ENCODE measurements at regions not wholly inside any gene's neighbourhood (a gene's known extent, or its start where the extent isn't known, plus 50 kb on each side); places are given as distances from the start of the nearest gene placed in this dataset.

GRCh38 chr16:51048544-51048943 is 102.5 kb downstream of the SALL1 start:
- no peaks in the 10 kb centered on the region for H3K27me3 Mint-ChIP-seq (ENCODE audit: insufficient read depth, unreplicated experiment)
- POLR2A ChIA-PET = no interaction called here
- H3K27ac Mint-ChIP-seq (ENCODE audit: low read depth, unreplicated experiment) = no peak overlapping the region
- no peaks in the 10 kb centered on the region for H3K9me3 Mint-ChIP-seq (ENCODE audit: unreplicated experiment)
- H3K4me1 Mint-ChIP-seq (ENCODE audit: insufficient read depth, unreplicated experiment) = peaks cover 7% of the 10 kb centered on the region
- DNase-seq (ENCODE audit: unreplicated experiment) = peak; percentile 35
- no TSS peak for BruUV-seq (replicated peaks)
- intact Hi-C loops (cut with micrococcal nuclease) = no loop called here
- CTCF ChIA-PET = interaction anchor here (0.5 to 1.0 kb wide), 4 partner anchors 9 to 713 kb away, joined by 3 to 4 read pairs (median 3); no protein-coding TSS in a partner anchor
- no peak overlapping the region for H3K4me3 Mint-ChIP-seq (ENCODE audit: unreplicated experiment)
- no peaks in the 10 kb centered on the region for H3K36me3 Mint-ChIP-seq (ENCODE audit: insufficient read depth, unreplicated experiment)
- TF ChIP-seq CTCF (IDR thresholded peaks at IDR 0.05; ENCODE audit: unreplicated experiment) = no peak

- H3K4me3 Mint-ChIP-seq (ENCODE audit: unreplicated experiment) = no peak overlapping the region
- peaks cover 7% of the 10 kb centered on the region for H3K4me1 Mint-ChIP-seq (ENCODE audit: insufficient read depth, unreplicated experiment)
- no peak overlapping the region for H3K27ac Mint-ChIP-seq (ENCODE audit: low read depth, unreplicated experiment)
- H3K9me3 Mint-ChIP-seq (ENCODE audit: unreplicated experiment) = no peaks in the 10 kb centered on the region
- ChIA-PET POLR2A (no interaction called here), CTCF (interaction anchor here (0.7 kb wide), 1 partner anchor 801 kb away, joined by 3 read pairs; no protein-coding TSS in a partner anchor)
- H3K27me3 Mint-ChIP-seq (ENCODE audit: insufficient read depth, unreplicated experiment) = peaks cover 3% of the 10 kb centered on the region
- DNase-seq (ENCODE audit: unreplicated experiment) = no peak
- no peaks in the 10 kb centered on the region for H3K36me3 Mint-ChIP-seq (ENCODE audit: insufficient read depth, unreplicated experiment)
- intact Hi-C loops (cut with micrococcal nuclease) = no loop called here
- no peak for TF ChIP-seq CTCF (IDR thresholded peaks at IDR 0.05; ENCODE audit: unreplicated experiment)
- BruUV-seq (replicated peaks) = no TSS peak
These were observed 105.3 kb downstream of the SALL1 start for GRCh38 chr16:51045794-51046193.

- peaks cover 9% of the 10 kb centered on the region for H3K27me3 Mint-ChIP-seq (ENCODE audit: insufficient read depth, unreplicated experiment)
- intact Hi-C loops (cut with micrococcal nuclease) = no loop called here
- CTCF ChIA-PET = no interaction called here
- H3K4me1 Mint-ChIP-seq (ENCODE audit: insufficient read depth, unreplicated experiment) = peaks cover 7% of the 10 kb centered on the region
- H3K9me3 Mint-ChIP-seq (ENCODE audit: unreplicated experiment) = no peaks in the 10 kb centered on the region
- no peak overlapping the region for H3K4me3 Mint-ChIP-seq (ENCODE audit: unreplicated experiment)
- no TSS peak for BruUV-seq (replicated peaks)
- H3K27ac Mint-ChIP-seq (ENCODE audit: low read depth, unreplicated experiment) = no peak overlapping the region
- POLR2A ChIA-PET = no interaction called here
- TF ChIP-seq CTCF (IDR thresholded peaks at IDR 0.05; ENCODE audit: unreplicated experiment) = no peak
- DNase-seq (ENCODE audit: unreplicated experiment) = no peak
- no peaks in the 10 kb centered on the region for H3K36me3 Mint-ChIP-seq (ENCODE audit: insufficient read depth, unreplicated experiment)
These were observed 105.9 kb downstream of the SALL1 start for GRCh38 chr16:51045186-51045585.

- Mint-ChIP-seq H3K27ac (ENCODE audit: low read depth, unreplicated experiment) (no peak overlapping the region), H3K4me1 (ENCODE audit: insufficient read depth, unreplicated experiment) (no peaks in the 10 kb centered on the region), H3K27me3 (ENCODE audit: insufficient read depth, unreplicated experiment) (peaks cover 23% of the 10 kb centered on the region), H3K9me3 (ENCODE audit: unreplicated experiment) (no peaks in the 10 kb centered on the region), H3K4me3 (ENCODE audit: unreplicated experiment) (no peak overlapping the region), H3K36me3 (ENCODE audit: insufficient read depth, unreplicated experiment) (no peaks in the 10 kb centered on the region)
- DNase-seq (ENCODE audit: unreplicated experiment) = no peak
- intact Hi-C loops (cut with micrococcal nuclease) = no loop called here
- no peak for TF ChIP-seq CTCF (IDR thresholded peaks at IDR 0.05; ENCODE audit: unreplicated experiment)
- ChIA-PET CTCF (interaction anchor here (0.7 kb wide), 2 partner anchors 11 to 1056 kb away, joined by 4 read pairs; no protein-coding TSS in a partner anchor), POLR2A (no interaction called here)
- BruUV-seq (replicated peaks) = no TSS peak
These were observed 109.5 kb downstream of the SALL1 start for GRCh38 chr16:51041546-51041945.

All from MCF 10A (cell line).